ENCODE measurements at regions not wholly inside any gene's neighbourhood (a gene's known extent, or its start where the extent isn't known, plus 50 kb on each side); places are given as distances from the start of the nearest gene placed in this dataset.
"Not testable (repeated sequence)": the region's sequence is repeated elsewhere in the genome, so short reads cannot be mapped to it uniquely, and the experiment has no call there.

GRCh38 chr5:21615195-21615765, 1237.9 kb downstream of the CDH12 start:
- Histone ChIP-seq H3K9ac (ENCODE audit: low read length in 2 of 2) (no peak overlapping the region), H3K27ac (ENCODE audit: low read length) (no peak overlapping the region), H3K36me3 (ENCODE audit: control insufficient read depth in 2 of 2, insufficient read depth in 2 of 2, low read length in 2 of 2) (no peaks in the 10 kb centered on the region), H3K9me3 (ENCODE audit: control insufficient read depth in 2 of 2, low read length in 2 of 2) (peaks cover 3 to 6% of the 10 kb centered on the region in 2 donors), H3K4me3 (ENCODE audit: low read length in 2 of 2) (no peak overlapping the region), H3K27me3 (ENCODE audit: control insufficient read depth in 1 of 2, insufficient read depth in 2 of 2, low read length in 2 of 2) (no peaks in the 10 kb centered on the region), H3K4me1 (ENCODE audit: control insufficient read depth, insufficient read depth, low read length) (no peaks in the 10 kb centered on the region)

GRCh38 chr5:21613971-21614488, 1239.1 kb downstream of the CDH12 start:
- Histone ChIP-seq H3K27me3 (ENCODE audit: control insufficient read depth in 1 of 2, insufficient read depth in 2 of 2, low read length in 2 of 2) (no peaks in the 10 kb centered on the region), H3K36me3 (ENCODE audit: control insufficient read depth in 2 of 2, insufficient read depth in 2 of 2, low read length in 2 of 2) (no peaks in the 10 kb centered on the region), H3K9me3 (ENCODE audit: control insufficient read depth in 2 of 2, low read length in 2 of 2) (peaks cover 3 to 6% of the 10 kb centered on the region in 2 donors), H3K4me1 (ENCODE audit: control insufficient read depth, insufficient read depth, low read length) (no peaks in the 10 kb centered on the region), H3K27ac (ENCODE audit: low read length) (no peak overlapping the region), H3K4me3 (ENCODE audit: low read length in 2 of 2) (no peak overlapping the region), H3K9ac (ENCODE audit: low read length in 2 of 2) (no peak overlapping the region)

DNA sequence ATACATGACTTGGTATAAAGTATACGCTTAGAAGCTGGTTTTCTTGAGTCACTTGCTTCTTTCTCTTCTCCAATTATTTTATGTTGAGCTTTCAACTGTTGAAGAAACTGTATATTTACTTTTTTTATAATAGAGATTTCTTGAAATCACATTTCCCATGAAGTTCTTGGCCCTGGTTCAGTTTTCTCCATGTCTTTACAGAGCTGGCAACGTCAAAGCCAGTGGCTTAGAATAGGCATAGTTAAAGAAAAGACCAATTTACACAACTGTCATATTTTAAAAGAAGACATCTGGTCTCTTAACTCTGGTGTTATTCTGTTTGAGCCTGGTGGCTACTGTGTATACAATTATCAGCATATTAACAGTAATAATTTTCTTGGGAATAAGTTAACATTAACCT, 1249.3 kb downstream of the CDH12 start:
- Histone ChIP-seq H3K9ac (ENCODE audit: low read length in 2 of 2) (no peak overlapping the region), H3K4me3 (ENCODE audit: low read length in 2 of 2) (no peak overlapping the region), H3K36me3 (ENCODE audit: control insufficient read depth in 2 of 2, insufficient read depth in 2 of 2, low read length in 2 of 2) (no peaks in the 10 kb centered on the region), H3K4me1 (ENCODE audit: control insufficient read depth, insufficient read depth, low read length) (no peaks in the 10 kb centered on the region), H3K9me3 (ENCODE audit: control insufficient read depth in 2 of 2, low read length in 2 of 2) (no peaks in the 10 kb centered on the region), H3K27me3 (ENCODE audit: control insufficient read depth in 1 of 2, insufficient read depth in 2 of 2, low read length in 2 of 2) (no peaks in the 10 kb centered on the region), H3K27ac (ENCODE audit: low read length) (no peak overlapping the region)

GRCh38 chr5:21594566-21594965, 1258.6 kb downstream of the CDH12 start:
- no peak overlapping the region for H3K4me3 ChIP-seq (ENCODE audit: low read length in 2 of 2)
- no peaks in the 10 kb centered on the region for H3K9me3 ChIP-seq (ENCODE audit: control insufficient read depth in 2 of 2, low read length in 2 of 2)
- H3K36me3 ChIP-seq (ENCODE audit: control insufficient read depth in 2 of 2, insufficient read depth in 2 of 2, low read length in 2 of 2): no peaks in the 10 kb centered on the region
- no peak overlapping the region for H3K27ac ChIP-seq (ENCODE audit: low read length)
- H3K27me3 ChIP-seq (ENCODE audit: control insufficient read depth in 1 of 2, insufficient read depth in 2 of 2, low read length in 2 of 2): no peaks in the 10 kb centered on the region
- H3K4me1 ChIP-seq (ENCODE audit: control insufficient read depth, insufficient read depth, low read length): no peaks in the 10 kb centered on the region
- no peak overlapping the region for H3K9ac ChIP-seq (ENCODE audit: low read length in 2 of 2)

DNA sequence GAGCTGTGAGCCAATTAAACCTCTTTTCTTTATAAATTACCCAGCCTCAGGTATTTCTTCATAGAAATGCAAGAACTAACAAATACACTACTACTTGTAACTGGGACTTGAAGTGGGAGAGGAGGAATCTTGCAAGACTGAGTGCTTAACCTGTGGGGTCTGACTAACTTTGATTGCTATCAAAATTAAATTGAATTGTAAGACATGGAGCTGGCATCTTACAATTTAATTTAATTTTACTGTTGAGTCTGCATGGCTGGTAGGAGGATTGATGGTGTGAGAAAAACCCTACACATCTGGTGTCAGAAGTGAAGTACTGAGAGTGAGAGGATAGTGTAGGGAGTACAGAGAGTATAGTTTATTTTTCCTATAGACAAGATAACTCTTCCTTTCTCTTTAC, 1259.9 kb downstream of the CDH12 start:
- no peaks in the 10 kb centered on the region for H3K4me1 ChIP-seq (ENCODE audit: control insufficient read depth, insufficient read depth, low read length)
- no peak overlapping the region for H3K4me3 ChIP-seq (ENCODE audit: low read length in 2 of 2)
- H3K36me3 ChIP-seq (ENCODE audit: control insufficient read depth in 2 of 2, insufficient read depth in 2 of 2, low read length in 2 of 2): no peaks in the 10 kb centered on the region
- no peaks in the 10 kb centered on the region for H3K27me3 ChIP-seq (ENCODE audit: control insufficient read depth in 1 of 2, insufficient read depth in 2 of 2, low read length in 2 of 2)
- no peaks in the 10 kb centered on the region for H3K9me3 ChIP-seq (ENCODE audit: control insufficient read depth in 2 of 2, low read length in 2 of 2)
- no peak overlapping the region for H3K27ac ChIP-seq (ENCODE audit: low read length)
- H3K9ac ChIP-seq (ENCODE audit: low read length in 2 of 2): no peak overlapping the region

GRCh38 chr5:21581508-21581907, 1271.6 kb downstream of the CDH12 start:
- Histone ChIP-seq H3K27me3 (ENCODE audit: control insufficient read depth in 1 of 2, insufficient read depth in 2 of 2, low read length in 2 of 2) (no peaks in the 10 kb centered on the region), H3K4me1 (ENCODE audit: control insufficient read depth, insufficient read depth, low read length) (no peaks in the 10 kb centered on the region), H3K9me3 (ENCODE audit: control insufficient read depth in 2 of 2, low read length in 2 of 2) (no peaks in the 10 kb centered on the region), H3K4me3 (ENCODE audit: low read length in 2 of 2) (no peak overlapping the region), H3K36me3 (ENCODE audit: control insufficient read depth in 2 of 2, insufficient read depth in 2 of 2, low read length in 2 of 2) (peaks cover 0 to 6% of the 10 kb centered on the region in 2 donors), H3K27ac (ENCODE audit: low read length) (no peak overlapping the region), H3K9ac (ENCODE audit: low read length in 2 of 2) (no peak overlapping the region)

DNA sequence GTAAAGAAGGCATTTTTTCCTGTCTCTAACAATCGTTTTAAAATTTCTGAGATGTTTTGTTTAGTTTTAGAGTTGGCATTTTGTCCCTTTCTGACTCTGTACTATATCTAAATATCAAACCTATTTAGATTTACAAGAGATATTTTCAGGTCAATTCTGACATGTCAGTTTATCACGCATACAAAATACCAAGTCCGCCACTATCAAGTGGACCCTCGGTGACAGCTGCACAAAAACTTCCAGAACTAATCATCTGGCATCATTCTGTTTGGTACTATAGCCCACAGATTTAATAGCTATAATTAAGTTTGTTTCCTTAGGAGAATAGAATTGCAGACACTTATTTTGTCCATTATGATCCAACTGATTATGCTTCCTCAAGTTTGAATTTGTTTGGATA, 1278.2 kb downstream of the CDH12 start:
- Histone ChIP-seq H3K27ac (ENCODE audit: low read length) (no peak overlapping the region), H3K36me3 (ENCODE audit: control insufficient read depth in 2 of 2, insufficient read depth in 2 of 2, low read length in 2 of 2) (no peaks in the 10 kb centered on the region), H3K4me3 (ENCODE audit: low read length in 2 of 2) (no peak overlapping the region), H3K9ac (ENCODE audit: low read length in 2 of 2) (no peak overlapping the region), H3K9me3 (ENCODE audit: control insufficient read depth in 2 of 2, low read length in 2 of 2) (no peaks in the 10 kb centered on the region), H3K4me1 (ENCODE audit: control insufficient read depth, insufficient read depth, low read length) (no peaks in the 10 kb centered on the region), H3K27me3 (ENCODE audit: control insufficient read depth in 1 of 2, insufficient read depth in 2 of 2, low read length in 2 of 2) (no peaks in the 10 kb centered on the region)

DNA sequence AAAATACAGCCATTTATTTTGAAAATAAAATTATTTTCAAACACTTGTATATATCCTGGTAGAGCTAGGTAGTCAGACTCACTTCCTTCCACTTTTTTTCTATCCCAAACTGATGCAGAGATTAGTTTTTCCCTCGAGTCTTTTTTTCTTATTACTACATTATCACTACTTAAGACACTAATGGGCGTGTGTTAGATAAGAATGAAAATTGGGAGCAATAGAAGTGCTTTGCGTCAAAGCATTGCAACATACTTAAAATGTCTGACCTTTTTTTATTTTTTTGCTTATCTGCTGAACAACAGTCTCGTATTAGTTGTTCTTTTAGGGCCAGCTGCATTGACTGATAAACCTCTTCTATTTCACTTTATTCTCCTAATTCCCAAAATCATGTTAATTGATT, 1278.7 kb downstream of the CDH12 start:
- Histone ChIP-seq H3K27ac (ENCODE audit: low read length) (no peak overlapping the region), H3K9me3 (ENCODE audit: control insufficient read depth in 2 of 2, low read length in 2 of 2) (no peaks in the 10 kb centered on the region), H3K4me3 (ENCODE audit: low read length in 2 of 2) (no peak overlapping the region), H3K4me1 (ENCODE audit: control insufficient read depth, insufficient read depth, low read length) (no peaks in the 10 kb centered on the region), H3K9ac (ENCODE audit: low read length in 2 of 2) (no peak overlapping the region), H3K36me3 (ENCODE audit: control insufficient read depth in 2 of 2, insufficient read depth in 2 of 2, low read length in 2 of 2) (no peaks in the 10 kb centered on the region), H3K27me3 (ENCODE audit: control insufficient read depth in 1 of 2, insufficient read depth in 2 of 2, low read length in 2 of 2) (no peaks in the 10 kb centered on the region)

DNA sequence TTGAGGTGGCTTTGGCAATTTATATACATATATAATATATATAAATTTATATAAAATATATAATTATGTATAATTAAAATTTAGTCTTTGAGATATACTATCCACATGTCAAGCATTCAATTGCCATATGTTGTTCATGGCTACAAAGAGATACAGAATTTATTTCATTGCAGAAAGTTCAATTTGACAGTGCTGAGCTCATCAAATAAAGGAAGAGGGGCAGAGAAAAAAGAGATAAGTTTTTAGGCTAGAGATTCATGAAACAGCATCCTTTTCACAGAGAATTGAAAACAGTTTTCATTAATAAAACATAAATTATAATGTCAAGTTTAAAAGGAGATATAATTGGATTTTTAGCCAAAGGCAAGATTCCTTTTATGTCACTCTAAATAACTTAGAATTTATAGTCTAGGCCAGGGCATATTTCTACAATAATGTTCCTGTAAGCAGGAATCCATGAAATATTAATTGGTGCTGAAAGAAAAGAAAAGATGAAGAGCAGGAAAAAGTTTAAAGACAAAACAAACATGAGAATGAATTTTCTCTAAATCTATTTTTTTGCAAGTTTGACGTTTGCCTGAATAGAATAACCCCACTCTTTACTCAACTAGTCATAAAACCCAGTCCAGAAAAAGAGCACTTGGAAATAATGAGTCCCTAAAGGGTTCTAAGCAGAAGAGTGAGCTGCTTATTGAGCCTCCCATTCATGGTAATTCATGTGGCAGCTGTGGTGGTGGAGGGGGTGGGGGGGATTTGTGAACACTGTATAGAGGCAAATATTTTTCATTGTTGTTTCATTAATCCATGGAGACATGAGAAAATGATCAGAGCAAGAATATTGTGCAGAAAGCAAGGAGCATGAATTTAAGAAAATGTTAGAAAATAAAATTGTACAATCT, 1279.5 kb downstream of the CDH12 start:
- no peaks in the 10 kb centered on the region for H3K4me1 ChIP-seq (ENCODE audit: control insufficient read depth, insufficient read depth, low read length)
- no peaks in the 10 kb centered on the region for H3K36me3 ChIP-seq (ENCODE audit: control insufficient read depth in 2 of 2, insufficient read depth in 2 of 2, low read length in 2 of 2)
- no peaks in the 10 kb centered on the region for H3K9me3 ChIP-seq (ENCODE audit: control insufficient read depth in 2 of 2, low read length in 2 of 2)
- no peak overlapping the region for H3K4me3 ChIP-seq (ENCODE audit: low read length in 2 of 2)
- H3K27me3 ChIP-seq (ENCODE audit: control insufficient read depth in 1 of 2, insufficient read depth in 2 of 2, low read length in 2 of 2): no peaks in the 10 kb centered on the region
- no peak overlapping the region for H3K27ac ChIP-seq (ENCODE audit: low read length)
- H3K9ac ChIP-seq (ENCODE audit: low read length in 2 of 2): no peak overlapping the region

GRCh38 chr5:21571196-21571595, 1281.9 kb downstream of the CDH12 start:
- not testable (repeated sequence) for H3K4me3 ChIP-seq (ENCODE audit: low read length in 2 of 2); H3K9me3 ChIP-seq (ENCODE audit: control insufficient read depth in 2 of 2, low read length in 2 of 2); H3K27ac ChIP-seq (ENCODE audit: low read length); H3K36me3 ChIP-seq (ENCODE audit: control insufficient read depth in 2 of 2, insufficient read depth in 2 of 2, low read length in 2 of 2); H3K4me1 ChIP-seq (ENCODE audit: control insufficient read depth, insufficient read depth, low read length); H3K9ac ChIP-seq (ENCODE audit: low read length in 2 of 2); H3K27me3 ChIP-seq (ENCODE audit: control insufficient read depth in 1 of 2, insufficient read depth in 2 of 2, low read length in 2 of 2)

DNA sequence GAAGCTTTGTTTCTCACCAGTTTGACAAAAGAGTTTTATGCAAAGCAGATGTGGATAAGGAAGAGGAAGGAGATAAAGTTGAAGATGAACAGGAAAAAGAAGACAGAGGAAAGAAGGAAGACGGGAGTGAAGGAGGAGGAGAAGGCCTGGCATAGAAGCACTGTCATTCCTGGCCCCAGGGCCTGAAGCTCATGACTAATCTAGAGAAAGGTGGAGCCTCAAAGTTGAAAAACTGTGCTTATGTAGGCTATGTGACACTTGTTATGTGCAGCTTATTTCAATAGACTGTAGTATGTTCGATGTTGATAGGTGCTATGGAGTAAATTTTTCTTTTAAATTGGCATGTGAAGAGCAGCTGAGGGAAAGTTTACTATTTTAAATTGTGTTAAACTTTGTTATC, 1294.0 kb downstream of the CDH12 start:
- H3K9ac ChIP-seq (ENCODE audit: low read length in 2 of 2); H3K36me3 ChIP-seq (ENCODE audit: control insufficient read depth in 2 of 2, insufficient read depth in 2 of 2, low read length in 2 of 2); H3K27ac ChIP-seq (ENCODE audit: low read length); H3K4me1 ChIP-seq (ENCODE audit: control insufficient read depth, insufficient read depth, low read length); H3K27me3 ChIP-seq (ENCODE audit: control insufficient read depth in 1 of 2, insufficient read depth in 2 of 2, low read length in 2 of 2); H3K9me3 ChIP-seq (ENCODE audit: control insufficient read depth in 2 of 2, low read length in 2 of 2); H3K4me3 ChIP-seq (ENCODE audit: low read length in 2 of 2): not testable (repeated sequence)

Measured in stomach smooth muscle (tissue), 2 donors.